HepG2 (cell line): ENCODE measurements at regions not wholly inside any gene's neighbourhood (a gene's known extent, or its start where the extent isn't known, plus 50 kb on each side); places are given as distances from the start of the nearest gene placed in this dataset.
A peak's percentile ranks its signal among the peaks of the same experiment; 100 is the strongest.

Experiments used
- ATAC-seq: fragments of 200-7000 bp; cut with Tn5 transposase; 3 replicates; pipeline ENCODE4 v1.9.1; 2020; ENCODE audit warnings: mild to moderate bottlenecking, moderate library complexity
- BruUV-seq: library from RNA; stranded (reverse); fragments of 400-500 nt; replicated peaks from 2 replicates; lab custom pipeline; 2021; lab: Mats Ljungman, UMichigan
- CTCF ChIA-PET: fragments of 300-600 bp; formaldehyde crosslinking; extraction: SDS; loops from one replicate; lab custom pipeline; 2021; ENCODE audit warnings: low total read pairs, inconsistent platforms, low intra/inter-chr PET ratio; lab: Yijun Ruan, JAX
- POLR2A ChIA-PET: fragments of 350-600 bp; sonication (Branson Sonifier 250); formaldehyde crosslinking; loops from one replicate; lab custom pipeline; 2020; ENCODE audit warnings: antibody characterized with exemption, inconsistent platforms; lab: Yijun Ruan, JAX
- DNase-seq: peaks from one replicate; pipeline ENCODE4 v3.0.0-alpha.2; 2015; ENCODE audit warnings: low spot score
- FAIRE-seq: peaks from 3 replicates; lab custom pipeline; 2011; peaks lifted over from hg19 to GRCh38; lab: Jason Lieb, UNC
- H2AFZ ChIP-seq: one replicate; pipeline ENCODE4 v1.6.1; 2011; ENCODE audit warnings: low read length, inconsistent platforms
- H3K27ac ChIP-seq: fragments of 300-600 bp; 3 replicates; pipeline ENCODE4 v1.8.0; 2011; ENCODE audit warnings: mixed run types, mild to moderate bottlenecking, mixed read lengths, low read length, inconsistent platforms; ENCODE audit not compliant: insufficient read depth; ENCODE audit errors: extremely low read length
- H3K27me3 ChIP-seq, 2 experiments: fragments of 200-600 bp in 1 of 2; 2 replicates in 1 of 2; 3 replicates in 1 of 2; pipeline versions ENCODE4 v1.6.0 to v1.8.0; 2011; ENCODE audit warnings: low read length in 2 of 2, mild to moderate bottlenecking in 2 of 2, moderate library complexity in 2 of 2, inconsistent platforms in 1 of 2; ENCODE audit not compliant: insufficient read depth in 2 of 2, control insufficient read depth in 1 of 2
- H3K36me3 ChIP-seq, 2 experiments: fragments of 200-600 bp in 1 of 2; replicated peaks in 1 of 2; 2 replicates in 1 of 2; 3 replicates in 1 of 2; pipeline versions ENCODE4 v1.5.1 to v1.8.0; 2011; ENCODE audit warnings: low read length in 2 of 2, inconsistent platforms in 1 of 2; ENCODE audit not compliant: insufficient read depth in 2 of 2, control insufficient read depth in 1 of 2
- H3K4me1 ChIP-seq: 2 replicates; pipeline ENCODE4 v1.5.1; 2012; ENCODE audit warnings: low read length, inconsistent platforms; ENCODE audit not compliant: insufficient read depth
- H3K4me2 ChIP-seq: 2 replicates; pipeline ENCODE4 v1.6.0; 2011; ENCODE audit warnings: low read depth, low read length, inconsistent platforms
- H3K4me3 ChIP-seq, 3 experiments: fragments of 200-600 bp in 1 of 3; sonication (generic), shearing (Covaris generic) in 1 of 3; replicated peaks in 1 of 3; 2 replicates each; pipeline ENCODE4 v1.5.1; 2011 to 2016; ENCODE audit warnings: low read length in 3 of 3, inconsistent platforms in 2 of 3, low read depth in 2 of 3, mild to moderate bottlenecking in 2 of 3, control low read depth in 1 of 3, mixed read lengths in 1 of 3; ENCODE audit not compliant: insufficient read depth in 1 of 3
- H3K79me2 ChIP-seq: one replicate; pipeline ENCODE4 v1.6.1; 2011; ENCODE audit warnings: low read length, inconsistent platforms; ENCODE audit not compliant: insufficient read depth
- H3K9ac ChIP-seq: 2 replicates; pipeline ENCODE4 v1.6.0; 2011; ENCODE audit warnings: mild to moderate bottlenecking, low read depth, low read length, inconsistent platforms; ENCODE audit not compliant: insufficient read depth
- H3K9me3 ChIP-seq: 2 replicates; pipeline ENCODE4 v1.5.1; 2012; ENCODE audit warnings: mild to moderate bottlenecking, low read length
- H4K20me1 ChIP-seq: 2 replicates; pipeline ENCODE4 v1.6.0; 2011; ENCODE audit warnings: inconsistent platforms, mild to moderate bottlenecking, low read length, moderate library complexity; ENCODE audit not compliant: insufficient read depth
- ARID2 ChIP-seq: sonication (generic); formaldehyde crosslinking; IDR thresholded peaks from 2 replicates; pipeline ENCODE4 v1.8.1; 2022; ENCODE audit warnings: mild to moderate bottlenecking, missing genetic modification reagents, borderline replicate concordance
- CBX1 ChIP-seq: IDR thresholded peaks from one replicate; pipeline ENCODE4 v1.6.1; 2016; ENCODE audit warnings: antibody characterized with exemption, low read depth
- HNRNPUL1 ChIP-seq: fragments of 200-400 bp; formaldehyde crosslinking; IDR thresholded peaks from 2 replicates; pipeline ENCODE4 v1.6.1; 2017; ENCODE audit warnings: low read depth, mild to moderate bottlenecking, low read length, moderate library complexity
- HOXA5 ChIP-seq: sonication (generic); formaldehyde crosslinking; IDR thresholded peaks from 2 replicates; pipeline ENCODE4 v1.4.0; 2020; ENCODE audit warnings: missing genetic modification reagents
- MED8 ChIP-seq: sonication (generic); formaldehyde crosslinking; IDR thresholded peaks from 2 replicates; pipeline ENCODE4 v1.8.1; 2023; ENCODE audit warnings: mild to moderate bottlenecking, missing genetic modification reagents; ENCODE audit not compliant: insufficient replicate concordance
- STAG1 ChIP-seq: sonication (generic); formaldehyde crosslinking; IDR thresholded peaks from 2 replicates; pipeline ENCODE4 v1.4.0; 2020; ENCODE audit warnings: missing genetic modification reagents
- ZKSCAN1 ChIP-seq: fragments of 150-350 bp; IDR thresholded peaks from 2 replicates; pipeline ENCODE4 v1.6.1; 2014; ENCODE audit warnings: low read length
- ZNF18 ChIP-seq: sonication (generic); formaldehyde crosslinking; IDR thresholded peaks from 2 replicates; pipeline ENCODE4 v1.8.0; 2022; ENCODE audit warnings: mild to moderate bottlenecking, missing genetic modification reagents; ENCODE audit not compliant: insufficient replicate concordance
- ZNF549 ChIP-seq: sonication (generic); formaldehyde crosslinking; IDR thresholded peaks from 2 replicates; pipeline ENCODE4 v1.5.0; 2020; ENCODE audit warnings: missing genetic modification reagents
- ZZZ3 ChIP-seq: sonication (generic); formaldehyde crosslinking; IDR thresholded peaks from 2 replicates; pipeline ENCODE4 v1.4.0; 2020; ENCODE audit warnings: missing genetic modification reagents, mild to moderate bottlenecking, borderline replicate concordance
- WGBS: methylation state at CpG from one replicate; pipeline ENCODE4 v1.1.6; 2017; ENCODE audit warnings: low lambda C conversion rate; 5-methylcytosine and 5-hydroxymethylcytosine counted together
- in situ Hi-C: cut with HindIII; loops from 2 replicates; pipeline ENCODE4 v1.10.0; 2017; ENCODE audit warnings: low pct_unique_long_range_greater_than_20kb; ENCODE audit not compliant: extremely low pct_ligation_motif_present
- intact Hi-C: fragments of 100-400 bp; cut with micrococcal nuclease; formaldehyde crosslinking; loops from one replicate; pipeline ENCODE4 v1.10.0; 2022; ENCODE audit not compliant: unreplicated experiment
- TF ChIP-seq, protein P1 (sequence below): sonication (generic); formaldehyde crosslinking; IDR thresholded peaks from 2 replicates; pipeline ENCODE4 v1.9.0; 2021; ENCODE audit warnings: missing genetic modification reagents, borderline replicate concordance
- TF ChIP-seq, protein P2 (sequence below): sonication (generic); formaldehyde crosslinking; IDR thresholded peaks from 2 replicates; pipeline ENCODE4 v1.5.0; 2020; ENCODE audit warnings: mild to moderate bottlenecking, missing genetic modification reagents, moderate library complexity

DNA sequence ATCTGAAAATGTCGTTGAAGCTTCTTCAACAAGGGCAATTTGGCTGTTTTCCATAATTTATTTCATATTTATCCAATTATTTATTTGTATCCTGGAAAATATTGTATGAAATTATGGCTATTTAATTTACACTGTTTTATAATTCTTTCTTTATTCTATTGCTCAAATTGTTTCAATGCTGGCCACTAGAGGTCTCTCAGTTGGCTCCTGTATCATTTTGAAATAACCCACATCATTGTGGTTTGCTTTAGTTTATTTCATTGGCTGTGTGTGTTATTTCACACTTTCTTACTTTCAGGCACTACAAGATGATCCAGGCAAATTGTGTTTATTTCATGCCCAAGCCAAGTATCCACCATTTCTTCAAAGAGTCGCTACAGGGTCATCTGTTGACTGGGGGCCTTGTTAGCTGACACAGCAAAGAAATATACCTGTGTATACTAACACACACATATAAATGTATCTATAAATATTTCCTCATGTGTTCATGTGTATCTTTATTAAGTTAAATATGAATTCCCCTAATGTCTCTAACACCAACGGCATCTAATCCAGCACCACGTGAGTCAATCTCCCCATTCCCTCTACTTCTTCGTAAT is 86.2 kb downstream of the NPAP1 start:
- FAIRE-seq: no peak
- CTCF ChIA-PET: no interaction called here
- 3% methylated on average over 5 of the region's 5 CpGs for WGBS

GRCh38 chr15:24763891-24764290 is 88.3 kb downstream of the NPAP1 start:
- Histone ChIP-seq H3K9me3 (peaks cover 60% of the 10 kb centered on the region), H3K36me3 (no peaks in the 10 kb centered on the region), H3K9ac (no peak overlapping the region), H2AFZ (no peak overlapping the region), H3K79me2 (no peaks in the 10 kb centered on the region), H3K4me1 (no peaks in the 10 kb centered on the region), H3K27ac (no peak overlapping the region), H3K4me3 (no peak overlapping the region), H3K27me3 (no peaks in the 10 kb centered on the region), H3K4me2 (no peak overlapping the region), H4K20me1 (no peaks in the 10 kb centered on the region)
- ATAC-seq: no peak
- in situ Hi-C loops: no loop called here
- POLR2A ChIA-PET: no interaction called here
- no peak for FAIRE-seq
- intact Hi-C loops: no loop called here
- 0% methylated on average over 4 of the region's 4 CpGs for WGBS
- CTCF ChIA-PET: no interaction called here
- no peak for DNase-seq
- no TSS peak for BruUV-seq
- TF ChIP-seq ZNF18 (CRISPR knock-in tag) (no peak), CBX1 (no peak), HOXA5 (no peak), HNRNPUL1 (no peak), ZNF549 (CRISPR knock-in tag) (no peak), ZZZ3 (CRISPR knock-in tag) (no peak), ZKSCAN1 (no peak), MED8 (CRISPR knock-in tag) (no peak)
- TF ChIP-seq, protein P1, sequence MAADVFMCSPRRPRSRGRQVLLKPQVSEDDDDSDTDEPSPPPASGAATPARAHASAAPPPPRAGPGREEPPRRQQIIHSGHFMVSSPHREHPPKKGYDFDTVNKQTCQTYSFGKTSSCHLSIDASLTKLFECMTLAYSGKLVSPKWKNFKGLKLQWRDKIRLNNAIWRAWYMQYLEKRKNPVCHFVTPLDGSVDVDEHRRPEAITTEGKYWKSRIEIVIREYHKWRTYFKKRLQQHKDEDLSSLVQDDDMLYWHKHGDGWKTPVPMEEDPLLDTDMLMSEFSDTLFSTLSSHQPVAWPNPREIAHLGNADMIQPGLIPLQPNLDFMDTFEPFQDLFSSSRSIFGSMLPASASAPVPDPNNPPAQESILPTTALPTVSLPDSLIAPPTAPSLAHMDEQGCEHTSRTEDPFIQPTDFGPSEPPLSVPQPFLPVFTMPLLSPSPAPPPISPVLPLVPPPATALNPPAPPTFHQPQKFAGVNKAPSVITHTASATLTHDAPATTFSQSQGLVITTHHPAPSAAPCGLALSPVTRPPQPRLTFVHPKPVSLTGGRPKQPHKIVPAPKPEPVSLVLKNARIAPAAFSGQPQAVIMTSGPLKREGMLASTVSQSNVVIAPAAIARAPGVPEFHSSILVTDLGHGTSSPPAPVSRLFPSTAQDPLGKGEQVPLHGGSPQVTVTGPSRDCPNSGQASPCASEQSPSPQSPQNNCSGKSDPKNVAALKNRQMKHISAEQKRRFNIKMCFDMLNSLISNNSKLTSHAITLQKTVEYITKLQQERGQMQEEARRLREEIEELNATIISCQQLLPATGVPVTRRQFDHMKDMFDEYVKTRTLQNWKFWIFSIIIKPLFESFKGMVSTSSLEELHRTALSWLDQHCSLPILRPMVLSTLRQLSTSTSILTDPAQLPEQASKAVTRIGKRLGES: no peak

More for the DNA sequence above, 86.2 kb downstream of the NPAP1 start:
- H4K20me1 ChIP-seq: no peaks in the 10 kb centered on the region
- intact Hi-C loops (no loop called here), in situ Hi-C loops (no loop called here)
- no peaks in the 10 kb centered on the region for H3K4me1 ChIP-seq
- DNase-seq (no peak), ATAC-seq (no peak)
- H3K4me3 ChIP-seq: no peak overlapping the region
- H3K79me2 ChIP-seq: no peaks in the 10 kb centered on the region
- no peak overlapping the region for H3K9ac ChIP-seq
- H3K4me2 ChIP-seq: no peak overlapping the region
- POLR2A ChIA-PET: no interaction called here
- no peak overlapping the region for H2AFZ ChIP-seq
- TF ChIP-seq, protein P2, sequence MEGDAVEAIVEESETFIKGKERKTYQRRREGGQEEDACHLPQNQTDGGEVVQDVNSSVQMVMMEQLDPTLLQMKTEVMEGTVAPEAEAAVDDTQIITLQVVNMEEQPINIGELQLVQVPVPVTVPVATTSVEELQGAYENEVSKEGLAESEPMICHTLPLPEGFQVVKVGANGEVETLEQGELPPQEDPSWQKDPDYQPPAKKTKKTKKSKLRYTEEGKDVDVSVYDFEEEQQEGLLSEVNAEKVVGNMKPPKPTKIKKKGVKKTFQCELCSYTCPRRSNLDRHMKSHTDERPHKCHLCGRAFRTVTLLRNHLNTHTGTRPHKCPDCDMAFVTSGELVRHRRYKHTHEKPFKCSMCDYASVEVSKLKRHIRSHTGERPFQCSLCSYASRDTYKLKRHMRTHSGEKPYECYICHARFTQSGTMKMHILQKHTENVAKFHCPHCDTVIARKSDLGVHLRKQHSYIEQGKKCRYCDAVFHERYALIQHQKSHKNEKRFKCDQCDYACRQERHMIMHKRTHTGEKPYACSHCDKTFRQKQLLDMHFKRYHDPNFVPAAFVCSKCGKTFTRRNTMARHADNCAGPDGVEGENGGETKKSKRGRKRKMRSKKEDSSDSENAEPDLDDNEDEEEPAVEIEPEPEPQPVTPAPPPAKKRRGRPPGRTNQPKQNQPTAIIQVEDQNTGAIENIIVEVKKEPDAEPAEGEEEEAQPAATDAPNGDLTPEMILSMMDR (CRISPR knock-in tag): 0 out of 2 replicates have a peak, but pooled peaks have one; percentile 13
- TF ChIP-seq ARID2 (CRISPR knock-in tag): no peak
- TF ChIP-seq STAG1: peak; percentile 34
- no peak overlapping the region for H3K27ac ChIP-seq
- BruUV-seq: no TSS peak
- H3K36me3 ChIP-seq: no peaks in the 10 kb centered on the region
- H3K27me3 ChIP-seq: no peaks in the 10 kb centered on the region
- H3K9me3 ChIP-seq: peaks cover 72% of the 10 kb centered on the region
